Prostate gland (tissue), 2 donors: ENCODE measurements at regions not wholly inside any gene's neighbourhood (a gene's known extent, or its start where the extent isn't known, plus 50 kb on each side); places are given as distances from the start of the nearest gene placed in this dataset.

ENCODE experiments used
- DNase-seq: peaks from one replicate; pipeline ENCODE4 v3.0.0-alpha.2; 2019; ENCODE audit warnings: low spot score
- H3K27ac ChIP-seq, 2 donors: fragments of 200-600 bp; sonication (generic); 2 replicates each; pipeline ENCODE4 v1.5.1; 2017 to 2019
- H3K27me3 ChIP-seq: fragments of 200-600 bp; sonication (generic); replicated peaks from 2 replicates; pipeline ENCODE4 v1.5.1; 2019; ENCODE audit not compliant: insufficient read depth
- H3K36me3 ChIP-seq, 2 donors: fragments of 200-600 bp; sonication (generic); 1 replicate in 1 of 2; 2 replicates in 1 of 2; pipeline versions ENCODE4 v1.5.1 to v1.8.1; 2017 to 2019
- H3K4me1 ChIP-seq: fragments of 200-600 bp; sonication (generic); replicated peaks from 2 replicates; pipeline ENCODE4 v1.5.1; 2019
- H3K4me3 ChIP-seq, 2 donors: fragments of 200-600 bp; sonication (generic); 2 replicates each; pipeline ENCODE4 v1.5.1; 2017 to 2019
- H3K9me3 ChIP-seq: fragments of 200-600 bp; sonication (generic); 2 replicates; pipeline ENCODE4 v1.5.1; 2017
- POLR2A ChIP-seq: fragments of 450-650 bp; IDR thresholded peaks from one replicate; pipeline ENCODE4 v1.6.1; 2016; ENCODE audit warnings: antibody characterized with exemption, mild to moderate bottlenecking
- POLR2AphosphoS5 ChIP-seq: sonication (generic); formaldehyde crosslinking; IDR thresholded peaks from one replicate; pipeline ENCODE4 v1.6.1; 2017; ENCODE audit warnings: antibody characterized with exemption
- WGBS: methylation state at CpG from one replicate; pipeline ENCODE4 v1.1.5; 2018; 5-methylcytosine and 5-hydroxymethylcytosine counted together
- intact Hi-C: fragments of 100-400 bp; cut with DNase I; formaldehyde crosslinking; loops from one replicate; pipeline ENCODE4 v1.14.2; 2022
- TF ChIP-seq, protein P1 (sequence below), 4 experiments: fragments of 200-600 bp in 2 of 4; fragments of 450-650 bp in 2 of 4; sonication (generic) in 2 of 4; IDR thresholded peaks; 1 replicate in 3 of 4; 2 replicates in 1 of 4; pipeline ENCODE4 v1.5.1; 2016 to 2019; ENCODE audit warnings: antibody characterized with exemption in 4 of 4, mild to moderate bottlenecking in 2 of 4, moderate library complexity in 2 of 4

DNA sequence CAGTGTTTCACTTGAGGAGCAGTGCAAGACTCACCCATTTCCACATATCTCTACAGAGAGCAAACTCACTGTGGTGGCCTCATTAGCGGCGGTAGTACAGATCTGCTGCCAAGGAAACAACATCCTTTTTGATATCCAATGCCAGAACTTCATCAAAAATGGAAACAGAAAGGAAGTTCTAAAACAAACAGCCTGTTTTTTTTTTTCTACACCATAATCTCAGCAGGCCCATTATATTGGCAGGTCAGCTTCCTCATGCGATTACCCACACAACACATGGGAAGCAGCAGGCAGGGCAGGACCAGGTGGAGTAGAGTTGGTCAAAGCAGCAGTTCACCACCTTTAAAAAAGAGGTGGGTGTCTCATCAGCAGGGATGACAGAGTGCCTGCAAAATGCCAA lies 678.9 kb upstream of the CELF4 start:
- WGBS: 81% methylated on average over 3 of the region's 3 CpGs
- H3K36me3 ChIP-seq: no peaks in the 10 kb centered on the region
- TF ChIP-seq POLR2A (no peak), POLR2AphosphoS5 (no peak)
- TF ChIP-seq, protein P1, sequence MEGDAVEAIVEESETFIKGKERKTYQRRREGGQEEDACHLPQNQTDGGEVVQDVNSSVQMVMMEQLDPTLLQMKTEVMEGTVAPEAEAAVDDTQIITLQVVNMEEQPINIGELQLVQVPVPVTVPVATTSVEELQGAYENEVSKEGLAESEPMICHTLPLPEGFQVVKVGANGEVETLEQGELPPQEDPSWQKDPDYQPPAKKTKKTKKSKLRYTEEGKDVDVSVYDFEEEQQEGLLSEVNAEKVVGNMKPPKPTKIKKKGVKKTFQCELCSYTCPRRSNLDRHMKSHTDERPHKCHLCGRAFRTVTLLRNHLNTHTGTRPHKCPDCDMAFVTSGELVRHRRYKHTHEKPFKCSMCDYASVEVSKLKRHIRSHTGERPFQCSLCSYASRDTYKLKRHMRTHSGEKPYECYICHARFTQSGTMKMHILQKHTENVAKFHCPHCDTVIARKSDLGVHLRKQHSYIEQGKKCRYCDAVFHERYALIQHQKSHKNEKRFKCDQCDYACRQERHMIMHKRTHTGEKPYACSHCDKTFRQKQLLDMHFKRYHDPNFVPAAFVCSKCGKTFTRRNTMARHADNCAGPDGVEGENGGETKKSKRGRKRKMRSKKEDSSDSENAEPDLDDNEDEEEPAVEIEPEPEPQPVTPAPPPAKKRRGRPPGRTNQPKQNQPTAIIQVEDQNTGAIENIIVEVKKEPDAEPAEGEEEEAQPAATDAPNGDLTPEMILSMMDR (IDR thresholded peaks at IDR 0.05): no peak
- H3K27ac ChIP-seq: no peak overlapping the region
- no peaks in the 10 kb centered on the region for H3K27me3 ChIP-seq
- no peaks in the 10 kb centered on the region for H3K9me3 ChIP-seq
- no peak for DNase-seq
- H3K4me1 ChIP-seq: no peaks in the 10 kb centered on the region
- intact Hi-C loops: no loop called here
- H3K4me3 ChIP-seq: no peak overlapping the region

DNA sequence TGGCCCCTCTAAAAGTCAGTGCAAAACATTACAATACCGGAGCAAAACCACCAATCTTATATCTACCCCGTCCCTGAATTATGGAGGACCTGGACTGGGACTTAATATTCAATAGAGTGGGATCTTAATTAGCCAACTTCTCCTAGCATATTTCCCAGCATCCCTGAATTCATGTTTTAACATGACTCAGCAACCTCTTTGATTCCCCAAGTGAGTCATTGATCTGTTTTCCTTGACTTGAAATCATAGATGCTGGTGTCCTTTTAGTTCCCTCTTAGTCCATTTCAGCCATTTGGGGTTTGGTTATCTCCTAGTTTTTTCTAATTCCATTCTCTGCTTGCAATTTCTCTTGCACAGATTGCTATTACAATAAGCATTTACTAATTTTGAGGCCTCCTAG lies 677.7 kb upstream of the CELF4 start:
- no peaks in the 10 kb centered on the region for H3K36me3 ChIP-seq
- H3K27ac ChIP-seq: no peak overlapping the region
- TF ChIP-seq, protein P1 (IDR thresholded peaks at IDR 0.05): no peak
- TF ChIP-seq POLR2AphosphoS5 (no peak), POLR2A (no peak)
- intact Hi-C loops: no loop called here
- no peaks in the 10 kb centered on the region for H3K27me3 ChIP-seq
- H3K4me1 ChIP-seq: no peaks in the 10 kb centered on the region
- 95% methylated on average over 2 of the region's 2 CpGs for WGBS
- no peak overlapping the region for H3K4me3 ChIP-seq
- no peaks in the 10 kb centered on the region for H3K9me3 ChIP-seq
- no peak for DNase-seq

DNA sequence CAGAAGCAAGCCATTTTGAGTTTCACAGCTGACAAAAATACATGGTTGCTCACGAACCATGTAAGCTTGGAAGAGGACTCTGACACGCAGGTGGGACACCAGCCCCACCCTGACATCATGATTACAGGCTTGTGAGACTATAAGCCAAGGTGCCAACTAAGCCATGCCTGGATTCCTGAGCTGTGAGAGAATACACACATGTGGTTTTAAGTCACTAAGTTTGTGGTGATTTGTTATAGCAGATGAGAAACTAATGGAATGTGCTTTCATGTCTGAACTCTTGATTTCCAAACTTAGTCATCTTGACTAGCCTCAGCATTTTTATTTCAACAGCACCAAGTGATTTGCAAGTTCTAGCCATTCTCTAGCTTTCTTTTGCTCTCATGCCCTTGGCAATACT lies 676.1 kb upstream of the CELF4 start:
- Histone ChIP-seq H3K36me3 (no peaks in the 10 kb centered on the region), H3K27ac (no peak overlapping the region), H3K27me3 (no peaks in the 10 kb centered on the region), H3K4me1 (no peaks in the 10 kb centered on the region), H3K9me3 (no peaks in the 10 kb centered on the region), H3K4me3 (no peak overlapping the region)
- no peak for DNase-seq
- intact Hi-C loops: no loop called here
- 84% methylated on average over 2 of the region's 2 CpGs for WGBS
- no peak for TF ChIP-seq POLR2A
- TF ChIP-seq POLR2AphosphoS5: no peak
- TF ChIP-seq, protein P1 (IDR thresholded peaks at IDR 0.05): no peak

DNA sequence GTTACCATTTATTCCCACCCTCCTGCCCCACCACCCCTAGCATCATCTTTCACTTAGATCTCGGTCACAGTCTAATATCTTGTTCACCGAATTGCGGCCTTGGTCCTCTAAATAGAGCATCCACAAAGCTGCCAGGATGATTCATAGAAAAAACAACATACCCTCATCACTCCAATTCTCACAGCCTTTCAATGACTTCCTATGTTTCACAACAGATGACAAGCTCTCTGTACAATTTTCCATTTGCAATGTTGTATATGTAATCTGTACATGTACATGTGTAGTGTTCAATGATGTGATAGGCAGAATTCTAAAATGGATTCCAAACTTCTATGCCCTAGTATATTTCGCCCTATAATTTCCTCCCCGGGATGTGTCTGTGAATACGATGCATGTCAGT lies 675.6 kb upstream of the CELF4 start:
- Histone ChIP-seq H3K4me1 (no peaks in the 10 kb centered on the region), H3K27me3 (no peaks in the 10 kb centered on the region), H3K9me3 (no peaks in the 10 kb centered on the region), H3K36me3 (no peaks in the 10 kb centered on the region), H3K4me3 (no peak overlapping the region), H3K27ac (no peak overlapping the region)
- intact Hi-C loops: no loop called here
- no peak for DNase-seq
- WGBS: 97% methylated on average over 6 of the region's 6 CpGs
- no peak for TF ChIP-seq POLR2A
- no peak for TF ChIP-seq POLR2AphosphoS5
- TF ChIP-seq, protein P1 (IDR thresholded peaks at IDR 0.05): no peak

DNA sequence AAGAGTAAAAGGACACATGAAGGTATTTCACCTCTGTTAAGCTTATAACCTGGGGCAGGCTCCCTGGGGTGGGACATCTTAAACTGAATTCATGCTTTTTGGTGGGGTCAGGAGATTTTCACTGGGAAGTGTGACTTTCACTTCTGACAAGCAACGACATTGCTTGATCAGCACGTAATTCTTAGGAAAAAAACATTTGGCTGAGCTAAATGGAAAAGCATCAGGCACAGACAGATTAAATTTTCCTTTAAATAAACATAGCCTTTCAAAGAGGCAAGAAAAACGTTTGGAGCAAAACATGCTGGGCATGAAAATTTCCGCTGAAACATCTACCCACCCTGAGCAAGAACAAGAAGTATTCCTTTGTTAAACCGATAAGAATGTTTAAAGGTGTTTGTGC lies 674.0 kb upstream of the CELF4 start:
- Histone ChIP-seq H3K4me3 (no peak overlapping the region), H3K9me3 (no peaks in the 10 kb centered on the region), H3K36me3 (no peaks in the 10 kb centered on the region), H3K4me1 (no peaks in the 10 kb centered on the region), H3K27ac (no peak overlapping the region), H3K27me3 (no peaks in the 10 kb centered on the region)
- 23% methylated on average over 5 of the region's 5 CpGs for WGBS
- intact Hi-C loops: no loop called here
- TF ChIP-seq, protein P1 (IDR thresholded peaks at IDR 0.05): no peak
- no peak for TF ChIP-seq POLR2AphosphoS5
- TF ChIP-seq POLR2A: no peak
- no peak for DNase-seq
